ENCODE measurements at regions not wholly inside any gene's neighbourhood (a gene's known extent, or its start where the extent isn't known, plus 50 kb on each side); places are given as distances from the start of the nearest gene placed in this dataset.

DNA sequence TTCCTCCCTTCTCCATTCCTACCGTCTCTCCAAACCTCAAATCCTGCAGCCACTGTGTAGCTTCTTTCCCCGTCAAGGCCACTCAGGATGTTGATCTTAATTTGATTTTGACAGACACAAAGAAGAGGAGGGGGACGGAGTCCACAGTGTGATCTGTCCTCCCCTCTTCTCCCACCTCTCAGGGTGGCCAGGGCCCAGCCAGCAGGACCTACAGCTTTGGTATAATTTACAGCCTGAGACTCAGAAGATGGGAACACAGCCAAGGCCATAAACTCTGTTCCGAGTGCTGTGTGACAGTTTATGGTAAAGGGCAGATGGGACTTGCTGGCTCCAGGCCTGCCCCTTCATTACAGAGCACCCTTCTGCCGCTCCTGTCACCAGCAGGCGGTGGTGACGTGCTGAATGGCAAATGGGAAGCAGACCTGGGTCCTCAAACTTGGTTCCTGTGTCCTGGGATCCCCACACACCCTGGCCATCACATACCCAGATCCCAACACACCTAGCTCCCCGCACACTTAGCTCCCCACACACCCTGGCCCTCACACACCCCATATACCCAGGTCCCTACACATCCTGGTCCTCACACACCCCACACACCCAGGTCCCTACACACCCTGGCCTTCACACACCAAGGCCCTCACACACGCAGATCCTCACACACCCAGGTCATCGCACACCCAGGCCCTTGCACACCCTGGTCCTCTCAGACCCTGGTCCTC, 71.6 kb downstream of the CD2 start:
- TF ChIP-seq, protein P1, sequence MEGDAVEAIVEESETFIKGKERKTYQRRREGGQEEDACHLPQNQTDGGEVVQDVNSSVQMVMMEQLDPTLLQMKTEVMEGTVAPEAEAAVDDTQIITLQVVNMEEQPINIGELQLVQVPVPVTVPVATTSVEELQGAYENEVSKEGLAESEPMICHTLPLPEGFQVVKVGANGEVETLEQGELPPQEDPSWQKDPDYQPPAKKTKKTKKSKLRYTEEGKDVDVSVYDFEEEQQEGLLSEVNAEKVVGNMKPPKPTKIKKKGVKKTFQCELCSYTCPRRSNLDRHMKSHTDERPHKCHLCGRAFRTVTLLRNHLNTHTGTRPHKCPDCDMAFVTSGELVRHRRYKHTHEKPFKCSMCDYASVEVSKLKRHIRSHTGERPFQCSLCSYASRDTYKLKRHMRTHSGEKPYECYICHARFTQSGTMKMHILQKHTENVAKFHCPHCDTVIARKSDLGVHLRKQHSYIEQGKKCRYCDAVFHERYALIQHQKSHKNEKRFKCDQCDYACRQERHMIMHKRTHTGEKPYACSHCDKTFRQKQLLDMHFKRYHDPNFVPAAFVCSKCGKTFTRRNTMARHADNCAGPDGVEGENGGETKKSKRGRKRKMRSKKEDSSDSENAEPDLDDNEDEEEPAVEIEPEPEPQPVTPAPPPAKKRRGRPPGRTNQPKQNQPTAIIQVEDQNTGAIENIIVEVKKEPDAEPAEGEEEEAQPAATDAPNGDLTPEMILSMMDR (conservative IDR thresholded peaks at IDR 0.05; ENCODE audit: low read length) = no peak
- no peak for TF ChIP-seq EZH2phosphoT487 (IDR thresholded peaks at IDR 0.05; ENCODE audit: borderline replicate concordance, low read depth, low read length)
